ENCODE measurements at regions not wholly inside any gene's neighbourhood (a gene's known extent, or its start where the extent isn't known, plus 50 kb on each side); places are given as distances from the start of the nearest gene placed in this dataset.

GRCh38 chr2:104755026-104755878 lies 98.7 kb upstream of the POU3F3 start:
- no peaks in the 10 kb centered on the region for H3K4me1 ChIP-seq (replicated peaks in 1 of 2)
- H3K27me3 ChIP-seq, result no peaks in the 10 kb centered on the region
- intact Hi-C loops (cut with DNase I), result no loop called here
- no peaks in the 10 kb centered on the region for H3K9me3 ChIP-seq (replicated peaks in 1 of 3)
- WGBS, 4 donors, result 65 to 79% (median 75%) methylated on average over 17 to 26 of the region's 26 CpGs
- no peak for TF ChIP-seq CTCF (IDR thresholded peaks at IDR 0.05)
- no peak for TF ChIP-seq POLR2A (IDR thresholded peaks at IDR 0.05)
- no peak overlapping the region for H3K27ac ChIP-seq
- no peaks in the 10 kb centered on the region for H3K36me3 ChIP-seq (replicated peaks in 1 of 2)
- no peak overlapping the region for H3K4me3 ChIP-seq
- DNase-seq, result peak in 3 of 7 donors; percentile 4 to 24 (median 19)

GRCh38 chr2:104756118-104756517 lies 97.8 kb upstream of the POU3F3 start:
- Histone ChIP-seq H3K9me3 (replicated peaks in 1 of 3) (no peaks in the 10 kb centered on the region), H3K27me3 (no peaks in the 10 kb centered on the region), H3K4me1 (replicated peaks in 1 of 2) (no peaks in the 10 kb centered on the region), H3K4me3 (no peak overlapping the region), H3K36me3 (replicated peaks in 1 of 2) (no peaks in the 10 kb centered on the region), H3K27ac (no peak overlapping the region)
- no peak for DNase-seq
- TF ChIP-seq POLR2A (IDR thresholded peaks at IDR 0.05) (no peak), CTCF (IDR thresholded peaks at IDR 0.05) (no peak)
- intact Hi-C loops (cut with DNase I), result no loop called here
- 80 to 82% (median 81%) methylated on average over 6 to 7 of the region's 7 CpGs for WGBS, 4 donors

GRCh38 chr2:104757056-104757455 lies 96.9 kb upstream of the POU3F3 start:
- no peaks in the 10 kb centered on the region for H3K36me3 ChIP-seq (replicated peaks in 1 of 2)
- DNase-seq, result no peak
- H3K4me3 ChIP-seq, result no peak overlapping the region
- WGBS, 4 donors, result 76 to 84% (median 80%) methylated on average over 5 of the region's 5 CpGs
- H3K27ac ChIP-seq, result no peak overlapping the region
- TF ChIP-seq POLR2A (IDR thresholded peaks at IDR 0.05), result no peak
- intact Hi-C loops (cut with DNase I), result no loop called here
- no peaks in the 10 kb centered on the region for H3K9me3 ChIP-seq (replicated peaks in 1 of 3)
- H3K27me3 ChIP-seq, result no peaks in the 10 kb centered on the region
- H3K4me1 ChIP-seq (replicated peaks in 1 of 2), result no peaks in the 10 kb centered on the region

- Histone ChIP-seq H3K36me3 (replicated peaks in 1 of 2) (no peaks in the 10 kb centered on the region), H3K9me3 (replicated peaks in 1 of 3) (no peaks in the 10 kb centered on the region), H3K27ac (no peak overlapping the region), H3K4me1 (replicated peaks in 1 of 2) (no peaks in the 10 kb centered on the region), H3K4me3 (no peak overlapping the region), H3K27me3 (no peaks in the 10 kb centered on the region)
- DNase-seq, result peak in 1 of 7 donors; percentile 57
- TF ChIP-seq POLR2A (IDR thresholded peaks at IDR 0.05) (no peak), CTCF (IDR thresholded peaks at IDR 0.05) (no peak)
- intact Hi-C loops (cut with DNase I), result no loop called here
- WGBS, 4 donors, result 15 to 36% (median 17%) methylated on average over 8 to 9 of the region's 9 CpGs
Observed at GRCh38 chr2:104758199-104758620, 95.7 kb upstream of the POU3F3 start.

GRCh38 chr2:104762031-104762430 lies 91.9 kb upstream of the POU3F3 start:
- no peak for DNase-seq
- 67 to 80% (median 72%) methylated on average over 8 of the region's 8 CpGs for WGBS, 4 donors
- Histone ChIP-seq H3K4me1 (replicated peaks in 1 of 2) (no peaks in the 10 kb centered on the region), H3K36me3 (replicated peaks in 1 of 2) (no peaks in the 10 kb centered on the region), H3K27ac (no peak overlapping the region), H3K27me3 (no peaks in the 10 kb centered on the region), H3K4me3 (no peak overlapping the region), H3K9me3 (replicated peaks in 1 of 3) (no peaks in the 10 kb centered on the region)
- TF ChIP-seq CTCF (IDR thresholded peaks at IDR 0.05) (no peak), POLR2A (IDR thresholded peaks at IDR 0.05) (no peak)
- intact Hi-C loops (cut with DNase I), result no loop called here
